ENCODE measurements at regions not wholly inside any gene's neighbourhood (a gene's known extent, or its start where the extent isn't known, plus 50 kb on each side); places are given as distances from the start of the nearest gene placed in this dataset.

GRCh38 chr6:6784514-6785162, 196.1 kb downstream of the LY86 start:
- DNase-seq (ENCODE audit: low spot score) = no peak
- no peak for TF ChIP-seq CTCF (IDR thresholded peaks at IDR 0.05; ENCODE audit: extremely low read depth, missing control alignments)

GRCh38 chr6:6785163-6785521, 196.6 kb downstream of the LY86 start:
- DNase-seq (ENCODE audit: low spot score) = no peak
- TF ChIP-seq CTCF (IDR thresholded peaks at IDR 0.05; ENCODE audit: extremely low read depth, missing control alignments) = no peak

- DNase-seq (ENCODE audit: low spot score) = peak; percentile 44
- peak; percentile 43 for TF ChIP-seq CTCF (IDR thresholded peaks at IDR 0.05; ENCODE audit: extremely low read depth, missing control alignments)
Measured at GRCh38 chr6:6788394-6789032, 200.0 kb downstream of the LY86 start.

GRCh38 chr6:6790393-6790792, 201.9 kb downstream of the LY86 start:
- DNase-seq (ENCODE audit: low spot score) = no peak
- TF ChIP-seq CTCF (IDR thresholded peaks at IDR 0.05; ENCODE audit: extremely low read depth, missing control alignments) = no peak

- no peak for DNase-seq (ENCODE audit: low spot score)
- no peak for TF ChIP-seq CTCF (IDR thresholded peaks at IDR 0.05; ENCODE audit: extremely low read depth, missing control alignments)
Measured at GRCh38 chr6:6790891-6791290, 202.4 kb downstream of the LY86 start.

GRCh38 chr6:6793388-6794250, 205.1 kb downstream of the LY86 start:
- no peak for DNase-seq (ENCODE audit: low spot score)
- TF ChIP-seq CTCF (IDR thresholded peaks at IDR 0.05; ENCODE audit: extremely low read depth, missing control alignments) = no peak

GRCh38 chr6:6795393-6795792, 206.9 kb downstream of the LY86 start:
- no peak for TF ChIP-seq CTCF (IDR thresholded peaks at IDR 0.05; ENCODE audit: extremely low read depth, missing control alignments)

More at GRCh38 chr6:6795393-6795792, 206.9 kb downstream of the LY86 start:
- no peak for DNase-seq (ENCODE audit: low spot score)
